Upper lobe of left lung (tissue), 6 donors: ENCODE measurements at regions not wholly inside any gene's neighbourhood (a gene's known extent, or its start where the extent isn't known, plus 50 kb on each side); places are given as distances from the start of the nearest gene placed in this dataset.

Experiments
- ATAC-seq, 2 donors: fragments of 200-7000 bp; cut with Tn5 transposase; one replicate each; pipeline ENCODE4 v1.9.1; 2022; ENCODE audit warnings: mild to moderate bottlenecking in 2 of 2, moderate library complexity in 2 of 2; ENCODE audit not compliant: low FRiP score in 2 of 2
- DNase-seq, 2 donors: peaks; one replicate each; pipeline ENCODE4 v3.0.0-alpha.2; 2019 to 2020
- H3K27ac ChIP-seq, 4 donors: fragments of 200-600 bp; sonication (generic); one replicate each; pipeline ENCODE4 v1.5.1; 2016 to 2019
- H3K27me3 ChIP-seq, 4 donors: fragments of 200-600 bp; sonication (generic); one replicate each; pipeline ENCODE4 v1.5.1; 2017 to 2019
- H3K36me3 ChIP-seq, 4 donors: fragments of 200-600 bp; sonication (generic); one replicate each; pipeline ENCODE4 v1.5.1; 2016 to 2019
- H3K4me1 ChIP-seq, 4 donors: fragments of 200-600 bp; sonication (generic); one replicate each; pipeline ENCODE4 v1.5.1; 2018 to 2019
- H3K4me3 ChIP-seq, 4 donors: fragments of 200-600 bp; sonication (generic); one replicate each; pipeline ENCODE4 v1.5.1; 2017 to 2019; ENCODE audit warnings: mild to moderate bottlenecking in 2 of 4, moderate library complexity in 1 of 4
- H3K9me3 ChIP-seq, 4 donors: fragments of 200-600 bp; sonication (generic); one replicate each; pipeline ENCODE4 v1.5.1; 2018 to 2019
- EP300 ChIP-seq, 4 donors: sonication (generic); formaldehyde crosslinking; IDR thresholded peaks; one replicate each; pipeline ENCODE4 v1.5.1; 2017; ENCODE audit warnings: antibody characterized with exemption in 4 of 4, control low read depth in 2 of 4
- POLR2A ChIP-seq, 4 donors: fragments of 450-650 bp; IDR thresholded peaks; one replicate each; pipeline ENCODE4 v1.5.1; 2016 to 2017; ENCODE audit warnings: antibody characterized with exemption in 4 of 4, mild to moderate bottlenecking in 2 of 4
- POLR2AphosphoS5 ChIP-seq, 2 donors: sonication (generic); formaldehyde crosslinking; IDR thresholded peaks; one replicate each; pipeline ENCODE4 v1.5.1; 2017; ENCODE audit warnings: antibody characterized with exemption in 2 of 2
- WGBS, 2 donors: methylation state at CpG; one replicate each; pipeline ENCODE4 v1.1.5; 2017 to 2018; 5-methylcytosine and 5-hydroxymethylcytosine counted together
- TF ChIP-seq, protein P1 (sequence below), 6 experiments: fragments of 450-650 bp in 4 of 6; fragments of 200-600 bp in 2 of 6; sonication (generic) in 2 of 6; IDR thresholded peaks; one replicate each; pipeline ENCODE4 v1.5.1; 2016 to 2019; ENCODE audit warnings: antibody characterized with exemption in 6 of 6
- donor health status: DM: no; HTN: no; CAD: no; lungs with moderate emphysema.
- donor health status: DM: no; HTN: yes; CAD: no; lungs with severe emphysema.

DNA sequence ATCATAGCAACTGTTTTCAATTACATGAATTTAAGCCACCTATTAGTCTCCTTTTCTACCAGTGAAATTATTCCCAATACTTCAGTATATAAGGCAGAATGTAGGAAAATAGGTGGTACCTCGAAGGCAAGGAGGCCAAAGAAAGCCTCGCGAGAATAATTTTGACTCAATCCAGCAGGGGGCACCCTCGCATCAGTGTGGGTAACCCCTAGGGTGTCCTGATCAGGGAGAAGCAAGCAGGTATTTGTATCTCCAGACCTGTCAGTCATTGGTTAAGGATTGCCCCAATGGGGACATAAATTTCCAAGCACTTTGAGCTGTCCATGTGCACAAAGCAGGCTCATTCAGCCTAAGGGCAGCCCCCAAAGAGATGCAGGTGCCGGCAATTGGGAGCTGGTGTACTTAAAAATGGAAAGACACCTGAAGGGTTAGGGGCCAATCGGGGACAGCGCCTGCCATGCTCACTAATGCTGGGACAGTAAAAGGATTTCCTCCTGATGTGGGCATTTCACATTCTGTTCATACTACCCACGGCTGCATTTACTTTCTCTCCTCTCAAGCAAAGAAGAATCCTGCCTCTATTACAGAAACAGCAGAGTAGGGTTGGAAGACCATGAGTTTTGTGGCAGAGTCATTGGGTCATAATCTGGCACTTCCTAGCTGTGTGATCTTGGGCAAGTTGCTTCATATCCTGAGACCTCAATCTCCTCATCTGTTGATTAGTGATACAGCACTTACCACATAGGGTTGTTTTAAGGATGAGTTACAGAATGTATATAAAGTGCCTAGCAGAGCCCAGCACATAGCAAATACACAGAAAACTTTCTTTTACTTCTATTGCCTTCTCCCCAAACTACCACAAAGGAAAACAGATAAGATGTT lies 136.1 kb downstream of the ICOS start:
- ATAC-seq = peak in 1 of 2 donors; percentile 38
- Histone ChIP-seq H3K4me1 (no peaks in the 10 kb centered on the region), H3K36me3 (no peaks in the 10 kb centered on the region), H3K27ac (no peak overlapping the region), H3K4me3 (no peak overlapping the region), H3K27me3 (no peaks in the 10 kb centered on the region), H3K9me3 (no peaks in the 10 kb centered on the region)
- 69 to 70% methylated on average over 8 of the region's 8 CpGs for WGBS, 2 donors
- TF ChIP-seq, protein P1, sequence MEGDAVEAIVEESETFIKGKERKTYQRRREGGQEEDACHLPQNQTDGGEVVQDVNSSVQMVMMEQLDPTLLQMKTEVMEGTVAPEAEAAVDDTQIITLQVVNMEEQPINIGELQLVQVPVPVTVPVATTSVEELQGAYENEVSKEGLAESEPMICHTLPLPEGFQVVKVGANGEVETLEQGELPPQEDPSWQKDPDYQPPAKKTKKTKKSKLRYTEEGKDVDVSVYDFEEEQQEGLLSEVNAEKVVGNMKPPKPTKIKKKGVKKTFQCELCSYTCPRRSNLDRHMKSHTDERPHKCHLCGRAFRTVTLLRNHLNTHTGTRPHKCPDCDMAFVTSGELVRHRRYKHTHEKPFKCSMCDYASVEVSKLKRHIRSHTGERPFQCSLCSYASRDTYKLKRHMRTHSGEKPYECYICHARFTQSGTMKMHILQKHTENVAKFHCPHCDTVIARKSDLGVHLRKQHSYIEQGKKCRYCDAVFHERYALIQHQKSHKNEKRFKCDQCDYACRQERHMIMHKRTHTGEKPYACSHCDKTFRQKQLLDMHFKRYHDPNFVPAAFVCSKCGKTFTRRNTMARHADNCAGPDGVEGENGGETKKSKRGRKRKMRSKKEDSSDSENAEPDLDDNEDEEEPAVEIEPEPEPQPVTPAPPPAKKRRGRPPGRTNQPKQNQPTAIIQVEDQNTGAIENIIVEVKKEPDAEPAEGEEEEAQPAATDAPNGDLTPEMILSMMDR (IDR thresholded peaks at IDR 0.05) = peak in 5 of 6 experiments; percentile 18 to 41 (median 28)
- no peak for TF ChIP-seq POLR2AphosphoS5 (IDR thresholded peaks at IDR 0.05)
- DNase-seq = peak in 1 of 2 donors; percentile 23

DNA sequence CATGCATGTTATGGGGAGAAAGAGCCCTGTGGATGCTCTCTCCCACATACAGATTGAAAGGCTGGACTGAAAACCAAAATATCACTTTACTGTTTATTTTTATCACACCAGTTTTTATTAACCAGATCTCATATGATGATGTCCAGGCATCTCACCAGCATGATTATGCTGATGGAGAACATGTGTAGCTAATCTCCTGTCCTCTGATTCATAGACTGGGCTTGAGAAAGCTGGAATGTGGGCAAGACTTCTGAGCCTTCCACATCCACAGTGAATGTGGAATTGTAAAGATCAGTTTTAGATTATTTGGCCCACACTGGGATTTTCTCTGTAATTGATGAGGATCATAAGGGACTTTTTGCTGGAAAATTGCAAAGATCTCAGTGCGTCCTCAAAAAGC lies 137.9 kb downstream of the ICOS start:
- no peaks in the 10 kb centered on the region for H3K36me3 ChIP-seq
- 79 to 82% methylated on average over 1 of the region's 1 CpG for WGBS, 2 donors
- H3K4me3 ChIP-seq = no peak overlapping the region
- no peaks in the 10 kb centered on the region for H3K4me1 ChIP-seq
- H3K27ac ChIP-seq = no peak overlapping the region
- TF ChIP-seq POLR2A (IDR thresholded peaks at IDR 0.05) = no peak
- no peak for TF ChIP-seq POLR2AphosphoS5 (IDR thresholded peaks at IDR 0.05)
- no peak for TF ChIP-seq EP300 (IDR thresholded peaks at IDR 0.05)
- TF ChIP-seq, protein P1 (IDR thresholded peaks at IDR 0.05) = no peak
- ATAC-seq = peak in 1 of 2 donors; percentile 72
- no peaks in the 10 kb centered on the region for H3K9me3 ChIP-seq
- DNase-seq = no peak
- no peaks in the 10 kb centered on the region for H3K27me3 ChIP-seq

DNA sequence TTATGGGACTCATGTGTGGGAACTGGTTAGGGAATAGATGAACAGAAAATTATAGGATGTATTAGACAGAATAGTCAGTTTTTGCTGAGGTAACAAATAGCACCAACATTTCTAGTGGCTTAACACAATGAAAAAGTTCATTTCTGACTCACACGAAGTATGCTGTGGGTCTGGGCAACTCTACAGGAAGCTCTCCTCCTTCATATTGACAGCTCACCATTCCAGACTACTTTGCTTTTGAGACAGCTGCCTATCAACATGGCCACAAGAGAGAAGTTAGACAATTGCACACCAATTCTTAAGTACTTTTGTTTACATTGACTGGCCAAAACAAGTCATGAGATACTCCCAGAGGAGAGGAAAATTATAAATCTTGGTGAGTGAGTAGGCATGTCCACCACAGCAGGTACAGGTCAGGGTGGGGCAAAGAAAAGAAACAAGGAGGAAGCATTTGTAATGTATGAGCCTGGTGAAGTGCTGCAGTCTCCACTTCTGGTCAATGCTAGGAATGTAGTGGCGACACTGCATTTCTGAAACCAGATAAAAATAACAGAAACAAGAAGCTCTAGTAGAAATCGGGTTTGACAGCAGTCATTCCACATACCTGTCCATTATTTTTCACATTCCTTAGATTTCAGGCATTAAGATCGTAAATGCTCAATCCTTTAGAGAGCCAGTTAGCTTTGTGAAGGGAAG lies 141.6 kb downstream of the ICOS start:
- 57 to 67% methylated on average over 4 of the region's 4 CpGs for WGBS, 2 donors
- H3K27ac ChIP-seq = no peak overlapping the region
- no peak overlapping the region for H3K4me3 ChIP-seq
- H3K4me1 ChIP-seq = no peaks in the 10 kb centered on the region
- H3K27me3 ChIP-seq = no peaks in the 10 kb centered on the region
- no peaks in the 10 kb centered on the region for H3K9me3 ChIP-seq
- TF ChIP-seq POLR2AphosphoS5 (IDR thresholded peaks at IDR 0.05) (no peak), POLR2A (IDR thresholded peaks at IDR 0.05) (no peak), EP300 (IDR thresholded peaks at IDR 0.05) (no peak)
- TF ChIP-seq, protein P1 (IDR thresholded peaks at IDR 0.05) = no peak
- DNase-seq (no peak), ATAC-seq (peak in 1 of 2 donors; percentile 63)
- no peaks in the 10 kb centered on the region for H3K36me3 ChIP-seq

DNA sequence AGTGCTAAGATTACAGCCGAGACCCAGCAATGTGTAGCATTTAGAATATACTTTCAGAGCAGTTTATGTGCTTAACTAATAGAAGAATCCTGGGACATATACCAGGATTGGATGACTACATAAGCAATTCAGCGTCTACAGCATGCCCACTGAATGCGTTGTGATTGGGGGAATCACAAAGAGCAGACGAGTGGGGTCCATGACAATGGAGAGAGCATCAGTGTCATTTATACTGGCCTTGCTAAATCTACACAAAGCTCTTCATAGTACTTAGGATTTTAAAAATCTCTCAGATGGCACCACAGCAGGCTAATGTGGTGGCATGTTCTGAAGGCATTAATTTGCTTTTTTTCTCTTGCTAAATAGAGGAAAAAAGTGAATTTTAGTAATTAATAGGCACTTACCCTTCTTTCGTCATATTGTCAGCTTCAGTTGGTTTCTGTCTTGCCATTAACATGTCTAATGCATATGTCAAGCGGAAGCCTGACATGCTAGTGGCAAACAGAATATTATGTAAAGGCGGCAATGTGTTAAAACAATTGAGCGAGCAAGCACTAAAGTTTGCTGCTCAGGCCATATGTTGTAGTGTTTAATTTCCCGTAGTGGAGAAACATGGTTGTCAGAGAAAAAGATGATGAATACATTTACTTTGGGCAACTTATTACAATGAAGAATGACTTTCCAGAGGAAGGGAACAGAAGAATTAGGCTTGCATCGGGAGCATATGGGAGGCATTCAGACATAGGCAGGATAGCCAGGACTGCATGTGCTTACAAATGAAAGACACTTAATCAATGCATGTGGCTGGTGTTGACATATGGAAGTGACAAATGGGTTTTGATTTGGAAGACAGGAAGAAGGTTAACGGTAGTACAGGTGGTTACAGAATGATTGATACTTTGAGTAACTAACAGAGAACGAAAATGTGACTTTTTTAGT lies 145.2 kb downstream of the ICOS start:
- no peak for DNase-seq
- no peak for ATAC-seq
- no peak overlapping the region for H3K27ac ChIP-seq
- WGBS, 2 donors = 86 to 90% methylated on average over 12 of the region's 12 CpGs
- H3K4me3 ChIP-seq = no peak overlapping the region
- no peak for TF ChIP-seq POLR2A (IDR thresholded peaks at IDR 0.05)
- TF ChIP-seq POLR2AphosphoS5 (IDR thresholded peaks at IDR 0.05) = no peak
- TF ChIP-seq, protein P1 (IDR thresholded peaks at IDR 0.05) = no peak
- no peak for TF ChIP-seq EP300 (IDR thresholded peaks at IDR 0.05)
- no peaks in the 10 kb centered on the region for H3K36me3 ChIP-seq
- no peaks in the 10 kb centered on the region for H3K27me3 ChIP-seq
- no peaks in the 10 kb centered on the region for H3K9me3 ChIP-seq
- H3K4me1 ChIP-seq = no peaks in the 10 kb centered on the region
